Uterus (tissue), 3 donors: ENCODE measurements at regions not wholly inside any gene's neighbourhood (a gene's known extent, or its start where the extent isn't known, plus 50 kb on each side); places are given as distances from the start of the nearest gene placed in this dataset.

Source experiments
- DNase-seq, 2 donors: peaks; one replicate each; pipeline ENCODE4 v3.0.0-alpha.2; 2019 to 2020
- H3K27ac ChIP-seq, 2 donors: fragments of 200-600 bp; sonication (generic); 1 replicate in 1 of 2; 2 replicates in 1 of 2; pipeline ENCODE4 v1.5.1; 2016 to 2018
- H3K27me3 ChIP-seq, 2 donors: fragments of 200-600 bp; sonication (generic); one replicate each; pipeline ENCODE4 v1.5.1; 2018 to 2019; ENCODE audit warnings: control low read depth in 1 of 2
- H3K36me3 ChIP-seq, 2 donors: fragments of 200-600 bp; sonication (generic); one replicate each; pipeline ENCODE4 v1.5.1; 2019; ENCODE audit warnings: control low read depth in 1 of 2
- H3K4me1 ChIP-seq, 2 donors: fragments of 200-600 bp; sonication (generic); one replicate each; pipeline ENCODE4 v1.5.1; 2018 to 2019; ENCODE audit warnings: control low read depth in 1 of 2
- H3K4me3 ChIP-seq, 2 donors: fragments of 200-600 bp; sonication (generic); 1 replicate in 1 of 2; 2 replicates in 1 of 2; pipeline ENCODE4 v1.5.1; 2018 to 2019; ENCODE audit warnings: mild to moderate bottlenecking in 1 of 2
- H3K9me3 ChIP-seq, 2 donors: fragments of 200-600 bp; sonication (generic); one replicate each; pipeline ENCODE4 v1.5.1; 2019; ENCODE audit warnings: control low read depth in 1 of 2
- POLR2A ChIP-seq, 2 donors: fragments of 450-650 bp; IDR thresholded peaks; one replicate each; pipeline ENCODE4 v1.6.1; 2016; ENCODE audit warnings: antibody characterized with exemption in 2 of 2, mild to moderate bottlenecking in 1 of 2, moderate library complexity in 1 of 2
- intact Hi-C: fragments of 100-400 bp; cut with DNase I; formaldehyde crosslinking; loops from one replicate; pipeline ENCODE4 v1.15.1; 2023; ENCODE audit warnings: low total_unique reads
- TF ChIP-seq, protein P1 (sequence below), 4 experiments: fragments of 200-600 bp in 2 of 4; fragments of 450-650 bp in 2 of 4; sonication (generic) in 2 of 4; IDR thresholded peaks; one replicate each; pipeline ENCODE4 v1.5.1; 2016 to 2019; ENCODE audit warnings: antibody characterized with exemption in 4 of 4, mild to moderate bottlenecking in 2 of 4, moderate library complexity in 1 of 4
- donor health status: DM: yes; HTN: yes; CAD: no.

DNA sequence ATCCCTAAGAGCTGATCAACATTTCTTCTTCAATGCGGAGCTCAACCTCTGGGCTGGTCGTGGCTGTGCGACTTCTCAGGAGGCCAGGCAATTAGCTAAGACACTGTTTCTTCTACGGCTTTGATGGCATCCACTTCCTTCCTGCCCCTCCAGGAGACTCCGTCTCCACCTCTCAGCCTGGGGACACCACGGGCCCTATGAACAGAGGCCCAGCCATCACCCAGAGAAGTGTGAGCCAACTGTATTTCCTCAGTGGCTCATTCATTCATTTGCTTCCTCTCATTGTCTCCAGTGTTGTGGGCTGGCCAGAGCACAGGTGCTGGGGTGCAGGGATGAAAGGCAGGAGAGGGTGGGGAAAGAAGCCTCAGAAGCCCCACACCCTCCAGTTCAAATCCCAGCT, 51.8 kb upstream of the APCDD1L start:
- Histone ChIP-seq H3K4me1 (peaks cover 0 to 19% of the 10 kb centered on the region in 2 donors), H3K9me3 (no peaks in the 10 kb centered on the region), H3K36me3 (no peaks in the 10 kb centered on the region), H3K27me3 (no peaks in the 10 kb centered on the region), H3K27ac (no peak overlapping the region), H3K4me3 (no peak overlapping the region)
- intact Hi-C loops: no loop called here
- TF ChIP-seq, protein P1, sequence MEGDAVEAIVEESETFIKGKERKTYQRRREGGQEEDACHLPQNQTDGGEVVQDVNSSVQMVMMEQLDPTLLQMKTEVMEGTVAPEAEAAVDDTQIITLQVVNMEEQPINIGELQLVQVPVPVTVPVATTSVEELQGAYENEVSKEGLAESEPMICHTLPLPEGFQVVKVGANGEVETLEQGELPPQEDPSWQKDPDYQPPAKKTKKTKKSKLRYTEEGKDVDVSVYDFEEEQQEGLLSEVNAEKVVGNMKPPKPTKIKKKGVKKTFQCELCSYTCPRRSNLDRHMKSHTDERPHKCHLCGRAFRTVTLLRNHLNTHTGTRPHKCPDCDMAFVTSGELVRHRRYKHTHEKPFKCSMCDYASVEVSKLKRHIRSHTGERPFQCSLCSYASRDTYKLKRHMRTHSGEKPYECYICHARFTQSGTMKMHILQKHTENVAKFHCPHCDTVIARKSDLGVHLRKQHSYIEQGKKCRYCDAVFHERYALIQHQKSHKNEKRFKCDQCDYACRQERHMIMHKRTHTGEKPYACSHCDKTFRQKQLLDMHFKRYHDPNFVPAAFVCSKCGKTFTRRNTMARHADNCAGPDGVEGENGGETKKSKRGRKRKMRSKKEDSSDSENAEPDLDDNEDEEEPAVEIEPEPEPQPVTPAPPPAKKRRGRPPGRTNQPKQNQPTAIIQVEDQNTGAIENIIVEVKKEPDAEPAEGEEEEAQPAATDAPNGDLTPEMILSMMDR (IDR thresholded peaks at IDR 0.05): no peak
- TF ChIP-seq POLR2A (IDR thresholded peaks at IDR 0.05): no peak
- no peak for DNase-seq

DNA sequence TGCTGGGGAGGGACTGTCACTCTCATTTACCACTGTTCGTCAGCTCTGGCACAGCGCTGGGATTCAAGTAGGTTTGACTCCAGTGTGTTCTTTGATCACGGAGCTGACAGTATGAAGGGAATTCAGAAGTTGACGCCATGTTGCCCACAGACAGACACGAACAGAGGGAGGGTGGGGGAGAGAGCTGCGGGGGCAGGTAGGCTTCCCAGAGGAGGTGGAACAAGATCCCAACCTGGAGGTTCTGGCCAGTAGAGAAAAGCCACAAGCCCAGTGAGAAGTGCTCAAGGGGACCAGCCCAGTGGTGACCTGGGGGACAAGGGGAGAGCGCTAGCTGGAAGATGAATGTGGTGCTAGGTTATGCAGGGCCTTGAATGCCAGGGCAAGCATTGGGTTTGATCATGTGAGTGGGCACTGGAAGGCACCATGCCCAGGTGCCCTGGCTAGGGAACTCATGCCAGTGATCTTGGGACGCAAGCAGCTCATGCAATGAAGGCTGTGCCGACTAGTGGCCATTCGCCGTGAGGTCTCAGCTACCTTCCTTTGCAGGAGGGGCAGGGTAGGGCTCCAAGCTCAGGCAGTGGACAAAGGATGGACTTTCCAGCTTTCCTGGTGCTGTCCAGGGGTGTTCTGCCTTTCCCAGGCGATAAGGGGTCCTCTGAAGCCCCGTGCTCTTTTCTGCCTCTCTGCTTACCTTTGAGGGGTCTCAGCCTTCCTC, 50.4 kb upstream of the APCDD1L start:
- TF ChIP-seq, protein P1 (IDR thresholded peaks at IDR 0.05): no peak
- TF ChIP-seq POLR2A (IDR thresholded peaks at IDR 0.05): no peak
- intact Hi-C loops: no loop called here
- H3K27me3 ChIP-seq: no peaks in the 10 kb centered on the region
- no peak overlapping the region for H3K4me3 ChIP-seq
- H3K36me3 ChIP-seq: no peaks in the 10 kb centered on the region
- H3K27ac ChIP-seq: no peak overlapping the region
- peaks cover 0 to 19% of the 10 kb centered on the region in 2 donors for H3K4me1 ChIP-seq
- no peaks in the 10 kb centered on the region for H3K9me3 ChIP-seq
- no peak for DNase-seq
